WTC11 (cell line): ENCODE measurements at regions not wholly inside any gene's neighbourhood (a gene's known extent, or its start where the extent isn't known, plus 50 kb on each side); places are given as distances from the start of the nearest gene placed in this dataset.

Experiments used
- ATAC-seq: fragments of 200-7000 bp; cut with Tn5 transposase; 2 replicates; pipeline ENCODE4 v1.10.0; 2021; ENCODE audit warnings: mild to moderate bottlenecking, moderate library complexity
- CTCF ChIA-PET: fragments of 300-600 bp; sonication (Branson Sonifier 250); formaldehyde crosslinking; loops from one replicate; lab custom pipeline; 2021; ENCODE audit warnings: antibody characterized with exemption; lab: Charles Lee
- POLR2A ChIA-PET: fragments of 350-600 bp; sonication (Branson Sonifier 250); formaldehyde crosslinking; loops from one replicate; lab custom pipeline; 2021; ENCODE audit warnings: antibody characterized with exemption; lab: Charles Lee
- DNase-seq: peaks from one replicate; pipeline ENCODE4 v3.0.0; 2021; ENCODE audit warnings: low spot score
- H3K27ac Mint-ChIP-seq: 2 replicates; pipeline ENCODE4 v1.8.0; 2021; ENCODE audit warnings: mixed read lengths
- H3K27me3 Mint-ChIP-seq: 2 replicates; pipeline ENCODE4 v1.8.0; 2021; ENCODE audit warnings: low read depth, mild to moderate bottlenecking, moderate library complexity, mixed read lengths
- H3K36me3 Mint-ChIP-seq: 2 replicates; pipeline ENCODE4 v1.8.0; 2021; ENCODE audit warnings: mixed read lengths
- H3K4me1 Mint-ChIP-seq: 2 replicates; pipeline ENCODE4 v1.8.0; 2022; ENCODE audit warnings: mixed read lengths
- H3K4me3 Mint-ChIP-seq: 2 replicates; pipeline ENCODE4 v1.8.0; 2021; ENCODE audit warnings: mild to moderate bottlenecking, moderate library complexity, mixed read lengths
- H3K9me3 Mint-ChIP-seq: 2 replicates; pipeline ENCODE4 v1.8.0; 2021; ENCODE audit warnings: mixed read lengths
- AFF4 ChIP-seq: sonication (generic); formaldehyde crosslinking; IDR thresholded peaks from 2 replicates; pipeline ENCODE4 v1.8.1; 2023; ENCODE audit warnings: mild to moderate bottlenecking, missing genetic modification reagents, borderline replicate concordance
- CREM ChIP-seq: sonication (generic); formaldehyde crosslinking; IDR thresholded peaks from 2 replicates; pipeline ENCODE4 v1.8.1; 2022; ENCODE audit warnings: mild to moderate bottlenecking, missing genetic modification reagents, moderate library complexity
- E2F4 ChIP-seq: sonication (generic); formaldehyde crosslinking; IDR thresholded peaks from 2 replicates; pipeline ENCODE4 v1.8.1; 2022; ENCODE audit warnings: low read depth, mild to moderate bottlenecking, moderate library complexity, missing genetic modification reagents, borderline replicate concordance
- ELF4 ChIP-seq: sonication (generic); formaldehyde crosslinking; IDR thresholded peaks from 2 replicates; pipeline ENCODE4 v1.8.1; 2022; ENCODE audit warnings: low read depth, mild to moderate bottlenecking, moderate library complexity, missing genetic modification reagents
- EMX1 ChIP-seq: fragments of 250-450 bp; sonication (Bioruptor Pico); IDR thresholded peaks from 2 replicates; pipeline ENCODE4 v1.8.0; 2021; ENCODE audit warnings: mild to moderate bottlenecking
- GRHL2 ChIP-seq: fragments of 250-450 bp; sonication (Bioruptor Pico); IDR thresholded peaks from 2 replicates; pipeline ENCODE4 v1.8.0; 2022; ENCODE audit warnings: mild to moderate bottlenecking, moderate library complexity; ENCODE audit not compliant: insufficient replicate concordance, severe bottlenecking
- GTF2I ChIP-seq: fragments of 250-450 bp; sonication (Bioruptor Pico); conservative IDR thresholded peaks from 2 replicates; pipeline ENCODE4 v1.4.0; 2021; ENCODE audit warnings: mild to moderate bottlenecking
- MLX ChIP-seq: sonication (generic); formaldehyde crosslinking; IDR thresholded peaks from 2 replicates; pipeline ENCODE4 v1.8.1; 2023; ENCODE audit warnings: mild to moderate bottlenecking, missing genetic modification reagents, moderate library complexity
- MYBL2 ChIP-seq: sonication (generic); formaldehyde crosslinking; IDR thresholded peaks from 2 replicates; pipeline ENCODE4 v1.8.1; 2023; ENCODE audit warnings: mild to moderate bottlenecking, moderate library complexity, missing genetic modification reagents
- NFE2L1 ChIP-seq: sonication (generic); formaldehyde crosslinking; IDR thresholded peaks from 2 replicates; pipeline ENCODE4 v1.8.1; 2023; ENCODE audit warnings: missing genetic modification reagents
- NR1H2 ChIP-seq: sonication (generic); formaldehyde crosslinking; IDR thresholded peaks from 2 replicates; pipeline ENCODE4 v1.9.0; 2021; ENCODE audit warnings: mild to moderate bottlenecking, moderate library complexity, missing genetic modification reagents
- PRRX2 ChIP-seq: fragments of 250-450 bp; sonication (Bioruptor Pico); IDR thresholded peaks from 2 replicates; pipeline ENCODE4 v1.8.0; 2021; ENCODE audit warnings: mild to moderate bottlenecking
- RELA ChIP-seq: sonication (generic); formaldehyde crosslinking; IDR thresholded peaks from 2 replicates; pipeline ENCODE4 v1.8.1; 2022; ENCODE audit warnings: missing genetic modification reagents, mild to moderate bottlenecking, borderline replicate concordance
- STAT6 ChIP-seq: sonication (generic); formaldehyde crosslinking; conservative IDR thresholded peaks from 2 replicates; pipeline ENCODE4 v1.8.1; 2023; ENCODE audit warnings: mild to moderate bottlenecking, low read depth, missing genetic modification reagents, moderate library complexity
- USF1 ChIP-seq: sonication (generic); formaldehyde crosslinking; IDR thresholded peaks from 2 replicates; pipeline ENCODE4 v1.8.0; 2022; ENCODE audit warnings: mild to moderate bottlenecking, missing genetic modification reagents
- ZBTB43 ChIP-seq: sonication (generic); formaldehyde crosslinking; IDR thresholded peaks from 2 replicates; pipeline ENCODE4 v1.8.1; 2023; ENCODE audit warnings: mild to moderate bottlenecking, missing genetic modification reagents
- ZMAT4 ChIP-seq: fragments of 250-450 bp; sonication (Bioruptor Pico); IDR thresholded peaks from 2 replicates; pipeline ENCODE4 v1.9.0; 2021; ENCODE audit warnings: mild to moderate bottlenecking
- ZNF263 ChIP-seq: sonication (generic); formaldehyde crosslinking; IDR thresholded peaks from 2 replicates; pipeline ENCODE4 v1.8.1; 2022; ENCODE audit warnings: low read depth, mild to moderate bottlenecking, moderate library complexity, missing genetic modification reagents
- ZSCAN18 ChIP-seq: fragments of 250-450 bp; sonication (Bioruptor Pico); IDR thresholded peaks from 2 replicates; pipeline ENCODE4 v2.1.2; 2022; ENCODE audit warnings: mild to moderate bottlenecking, moderate library complexity

- TF ChIP-seq ZBTB43 (CRISPR knock-in tag) (no peak), STAT6 (CRISPR knock-in tag) (no peak), PRRX2 (CRISPR knock-in tag) (no peak)
Measured at GRCh38 chr13:48852911-48853727, 122.6 kb upstream of the FNDC3A start (continued).

GRCh38 chr13:48853728-48854102, 122.0 kb upstream of the FNDC3A start:
- Mint-ChIP-seq H3K27me3 (peaks cover 31% of the 10 kb centered on the region), H3K4me3 (no peak overlapping the region), H3K36me3 (peaks cover 3% of the 10 kb centered on the region; the same call in 1 of the 2 replicates), H3K27ac (no peak overlapping the region), H3K4me1 (peaks cover 42% of the 10 kb centered on the region), H3K9me3 (peaks cover 9% of the 10 kb centered on the region)
- DNase-seq (no peak), ATAC-seq (no peak)
- no peak for TF ChIP-seq ZNF263
- TF ChIP-seq NFE2L1, result no peak
- TF ChIP-seq ELF4 (CRISPR knock-in tag), result no peak
- no peak for TF ChIP-seq CREM
- TF ChIP-seq RELA, result no peak
- TF ChIP-seq E2F4 (CRISPR knock-in tag), result no peak
- ChIA-PET POLR2A (no interaction called here), CTCF (no interaction called here)

- no peak for ATAC-seq
- DNase-seq, result no peak
- H3K27ac Mint-ChIP-seq, result no peak overlapping the region
- no peaks in the 10 kb centered on the region for H3K9me3 Mint-ChIP-seq
- CTCF ChIA-PET, result no interaction called here
- POLR2A ChIA-PET, result no interaction called here
- H3K36me3 Mint-ChIP-seq, result no peaks in the 10 kb centered on the region
- no peak overlapping the region for H3K4me3 Mint-ChIP-seq
- H3K4me1 Mint-ChIP-seq, result peaks cover 35% of the 10 kb centered on the region
- H3K27me3 Mint-ChIP-seq, result peaks cover 32% of the 10 kb centered on the region
- TF ChIP-seq MLX (CRISPR knock-in tag), result no peak
- TF ChIP-seq ZNF263, result no peak
- TF ChIP-seq ZMAT4 (CRISPR knock-in tag), result no peak
- no peak for TF ChIP-seq ZSCAN18 (CRISPR knock-in tag)
- TF ChIP-seq GRHL2 (CRISPR knock-in tag), result no peak
- no peak for TF ChIP-seq NR1H2 (CRISPR knock-in tag)
- TF ChIP-seq MYBL2 (CRISPR knock-in tag), result no peak
- TF ChIP-seq USF1 (CRISPR knock-in tag), result no peak
- TF ChIP-seq EMX1, result no peak
- no peak for TF ChIP-seq ELF4 (CRISPR knock-in tag)
- TF ChIP-seq GTF2I, result no peak
- TF ChIP-seq RELA, result no peak
- TF ChIP-seq AFF4, result no peak
Measured at GRCh38 chr13:48857576-48857975, 118.1 kb upstream of the FNDC3A start.
